WERI-Rb-1 (cell line): ENCODE measurements at regions not wholly inside any gene's neighbourhood (a gene's known extent, or its start where the extent isn't known, plus 50 kb on each side); places are given as distances from the start of the nearest gene placed in this dataset.
"Not testable (repeated sequence)": the region's sequence is repeated elsewhere in the genome, so short reads cannot be mapped to it uniquely, and the experiment has no call there.

Experiments
- DNase-seq: peaks from one replicate; pipeline ENCODE4 v3.0.0-alpha.2; 2020
- H3K27ac ChIP-seq: fragments of 250-450 bp; sonication (Bioruptor Pico); 2 replicates; pipeline ENCODE4 v1.5.1; 2020; ENCODE audit warnings: mild to moderate bottlenecking, moderate library complexity
- H3K27me3 ChIP-seq: fragments of 250-450 bp; sonication (Bioruptor Pico); 2 replicates; pipeline ENCODE4 v1.5.1; 2021; ENCODE audit warnings: mild to moderate bottlenecking, low read depth, moderate library complexity; ENCODE audit not compliant: insufficient read depth, severe bottlenecking
- H3K36me3 ChIP-seq: fragments of 250-450 bp; sonication (Bioruptor Pico); 2 replicates; pipeline ENCODE4 v1.5.1; 2020; ENCODE audit warnings: mild to moderate bottlenecking, moderate library complexity
- H3K4me3 ChIP-seq: 2 replicates; pipeline ENCODE4 v1.5.1; 2011; ENCODE audit warnings: low read depth, mild to moderate bottlenecking, control low read depth, low read length
- H3K9me3 ChIP-seq: fragments of 250-450 bp; sonication (Bioruptor Pico); 2 replicates; pipeline ENCODE4 v1.5.1; 2021; ENCODE audit warnings: mild to moderate bottlenecking, moderate library complexity; ENCODE audit not compliant: severe bottlenecking
- CTCF ChIP-seq: IDR thresholded peaks from 2 replicates; pipeline ENCODE4 v1.5.1; 2011; ENCODE audit warnings: low read depth, mild to moderate bottlenecking, control low read depth, inconsistent platforms, low read length

DNA sequence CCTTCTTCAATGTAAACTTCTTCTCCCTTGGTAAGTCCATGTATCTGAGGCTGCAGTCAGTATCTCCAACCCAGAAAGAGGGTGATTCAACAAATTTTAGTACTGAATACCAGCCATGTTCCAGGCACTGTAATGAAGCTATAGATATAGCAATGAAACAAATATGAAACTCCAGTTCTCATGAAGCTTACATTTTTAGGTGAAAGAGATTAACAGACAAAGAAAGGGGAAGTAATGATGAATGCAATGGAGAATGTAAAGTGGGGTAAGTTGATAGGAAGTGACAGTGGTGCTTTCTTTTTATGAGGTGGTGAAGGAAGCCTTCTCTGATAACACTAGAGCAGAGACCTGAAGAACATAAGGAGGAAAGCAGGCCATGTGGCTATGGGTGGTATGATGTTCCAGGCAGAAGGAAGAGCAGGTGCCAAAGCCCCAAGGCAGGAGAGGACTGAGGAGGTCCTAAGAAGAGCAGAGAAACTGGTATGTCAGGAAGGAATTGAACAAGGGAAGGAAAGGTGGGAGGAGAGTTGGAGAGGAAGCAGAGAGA, 143.6 kb downstream of the TFAP2B start:
- no peaks in the 10 kb centered on the region for H3K27me3 ChIP-seq
- DNase-seq = no peak
- no peak overlapping the region for H3K4me3 ChIP-seq
- no peak overlapping the region for H3K27ac ChIP-seq
- no peaks in the 10 kb centered on the region for H3K36me3 ChIP-seq
- no peaks in the 10 kb centered on the region for H3K9me3 ChIP-seq
- no peak for TF ChIP-seq CTCF

DNA sequence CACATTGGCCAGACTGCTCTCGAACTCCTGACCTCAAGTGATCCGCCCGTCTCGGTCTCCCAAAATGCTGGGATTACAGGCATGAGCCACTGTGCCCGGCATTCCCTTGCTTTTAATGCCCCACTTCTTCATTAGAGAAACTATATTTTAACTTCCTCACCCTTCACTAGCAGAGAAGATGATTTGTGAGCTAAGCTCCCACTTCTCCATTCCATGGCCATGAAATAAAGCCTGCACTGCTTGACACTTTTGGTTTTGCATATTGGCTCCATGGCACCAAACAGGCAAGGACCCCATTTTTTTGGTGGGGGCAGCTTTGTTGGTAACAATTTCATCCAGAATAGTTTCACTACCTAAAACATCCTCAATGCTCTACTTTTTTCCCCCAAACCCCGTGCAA, 145.3 kb downstream of the TFAP2B start:
- H3K9me3 ChIP-seq = no peaks in the 10 kb centered on the region
- H3K27me3 ChIP-seq = no peaks in the 10 kb centered on the region
- no peak overlapping the region for H3K4me3 ChIP-seq
- no peaks in the 10 kb centered on the region for H3K36me3 ChIP-seq
- no peak overlapping the region for H3K27ac ChIP-seq
- no peak for DNase-seq
- no peak for TF ChIP-seq CTCF

- TF ChIP-seq CTCF = no peak
- no peak overlapping the region for H3K4me3 ChIP-seq
- H3K27ac ChIP-seq = no peak overlapping the region
- H3K36me3 ChIP-seq = no peaks in the 10 kb centered on the region
- no peaks in the 10 kb centered on the region for H3K27me3 ChIP-seq
- DNase-seq = no peak
- H3K9me3 ChIP-seq = no peaks in the 10 kb centered on the region
Observed at GRCh38 chr6:50965495-50965894, 146.8 kb downstream of the TFAP2B start.

- H3K9me3 ChIP-seq = no peaks in the 10 kb centered on the region
- H3K36me3 ChIP-seq = no peaks in the 10 kb centered on the region
- no peak for TF ChIP-seq CTCF
- H3K27me3 ChIP-seq = no peaks in the 10 kb centered on the region
- DNase-seq = no peak
- H3K4me3 ChIP-seq = no peak overlapping the region
- no peak overlapping the region for H3K27ac ChIP-seq
Observed at GRCh38 chr6:50966532-50966931, 147.9 kb downstream of the TFAP2B start.

GRCh38 chr6:50966986-50967385, 148.3 kb downstream of the TFAP2B start:
- Histone ChIP-seq H3K9me3 (no peaks in the 10 kb centered on the region), H3K27ac (no peak overlapping the region), H3K4me3 (no peak overlapping the region), H3K36me3 (no peaks in the 10 kb centered on the region), H3K27me3 (no peaks in the 10 kb centered on the region)
- no peak for TF ChIP-seq CTCF
- no peak for DNase-seq

- H3K36me3 ChIP-seq, H3K27ac ChIP-seq, H3K27me3 ChIP-seq, DNase-seq, H3K4me3 ChIP-seq, H3K9me3 ChIP-seq: not testable (repeated sequence)
Observed at GRCh38 chr6:50968246-50968645, 149.6 kb downstream of the TFAP2B start.
